Suprapubic skin (tissue), 4 donors: ENCODE measurements at regions not wholly inside any gene's neighbourhood (a gene's known extent, or its start where the extent isn't known, plus 50 kb on each side); places are given as distances from the start of the nearest gene placed in this dataset.

ENCODE experiments used
- DNase-seq, 2 donors: peaks; one replicate each; pipeline ENCODE4 v3.0.0-alpha.2; 2019; ENCODE audit warnings: low spot score in 2 of 2
- H3K27ac ChIP-seq: fragments of 200-600 bp; sonication (generic); one replicate; pipeline ENCODE4 v1.5.1; 2019
- H3K27me3 ChIP-seq: fragments of 200-600 bp; sonication (generic); one replicate; pipeline ENCODE4 v1.5.1; 2019
- H3K36me3 ChIP-seq: fragments of 200-600 bp; sonication (generic); one replicate; pipeline ENCODE4 v1.5.1; 2019
- H3K4me1 ChIP-seq: fragments of 200-600 bp; sonication (generic); one replicate; pipeline ENCODE4 v1.5.1; 2019
- H3K4me3 ChIP-seq: fragments of 200-600 bp; sonication (generic); one replicate; pipeline ENCODE4 v1.5.1; 2019; ENCODE audit warnings: mild to moderate bottlenecking
- H3K9me3 ChIP-seq: fragments of 200-600 bp; sonication (generic); one replicate; pipeline ENCODE4 v1.5.1; 2019
- CTCF ChIP-seq, 2 donors: fragments of 200-600 bp in 1 of 2; fragments of 450-650 bp in 1 of 2; sonication (generic) in 1 of 2; IDR thresholded peaks; one replicate each; pipeline ENCODE4 v1.5.1; 2016 to 2019; ENCODE audit warnings: antibody characterized with exemption in 2 of 2, mild to moderate bottlenecking in 1 of 2, moderate library complexity in 1 of 2
- EP300 ChIP-seq: sonication (generic); formaldehyde crosslinking; IDR thresholded peaks from one replicate; pipeline ENCODE4 v1.6.1; 2017; ENCODE audit warnings: antibody characterized with exemption
- POLR2A ChIP-seq, 2 donors: fragments of 450-650 bp; IDR thresholded peaks; one replicate each; pipeline ENCODE4 v1.6.1; 2017; ENCODE audit warnings: antibody characterized with exemption in 2 of 2, mild to moderate bottlenecking in 2 of 2, moderate library complexity in 2 of 2
- POLR2AphosphoS5 ChIP-seq, 3 donors: sonication (generic); formaldehyde crosslinking; IDR thresholded peaks; one replicate each; pipeline ENCODE4 v1.6.1; 2017; ENCODE audit warnings: antibody characterized with exemption in 3 of 3
- WGBS: methylation state at CpG from one replicate; pipeline ENCODE4 v1.1.5; 2018; 5-methylcytosine and 5-hydroxymethylcytosine counted together

GRCh38 chr3:141431411-141432378 lies 55.1 kb upstream of the RASA2 start:
- no peak for DNase-seq
- TF ChIP-seq POLR2A (IDR thresholded peaks at IDR 0.05), result no peak
- no peak for TF ChIP-seq EP300
- TF ChIP-seq CTCF (IDR thresholded peaks at IDR 0.05), result no peak
- no peak for TF ChIP-seq POLR2AphosphoS5 (IDR thresholded peaks at IDR 0.05)
- H3K27ac ChIP-seq, result peak overlapping the region; percentile 61
- no peak overlapping the region for H3K4me3 ChIP-seq
- WGBS, result 83% methylated on average over 18 of the region's 18 CpGs
- no peaks in the 10 kb centered on the region for H3K27me3 ChIP-seq
- peaks cover 18% of the 10 kb centered on the region for H3K36me3 ChIP-seq
- H3K4me1 ChIP-seq, result peaks cover 27% of the 10 kb centered on the region
- H3K9me3 ChIP-seq, result no peaks in the 10 kb centered on the region

- no peak for TF ChIP-seq CTCF (IDR thresholded peaks at IDR 0.05)
- no peak for TF ChIP-seq EP300
- no peak for TF ChIP-seq POLR2AphosphoS5 (IDR thresholded peaks at IDR 0.05)
- no peak for TF ChIP-seq POLR2A (IDR thresholded peaks at IDR 0.05)
- Histone ChIP-seq H3K27ac (no peak overlapping the region), H3K27me3 (no peaks in the 10 kb centered on the region), H3K4me3 (no peak overlapping the region), H3K4me1 (peaks cover 18% of the 10 kb centered on the region), H3K9me3 (no peaks in the 10 kb centered on the region), H3K36me3 (peaks cover 15% of the 10 kb centered on the region)
- no peak for DNase-seq
- 92% methylated on average over 2 of the region's 2 CpGs for whole genome bisulfite sequencing
These were observed 53.9 kb upstream of the RASA2 start for GRCh38 chr3:141432904-141433303.

GRCh38 chr3:141434255-141434654 lies 52.6 kb upstream of the RASA2 start:
- H3K4me1 ChIP-seq, result peaks cover 18% of the 10 kb centered on the region
- TF ChIP-seq POLR2AphosphoS5 (IDR thresholded peaks at IDR 0.05), result no peak
- WGBS, result 91% methylated on average over 2 of the region's 2 CpGs
- no peak overlapping the region for H3K27ac ChIP-seq
- H3K4me3 ChIP-seq, result no peak overlapping the region
- no peaks in the 10 kb centered on the region for H3K9me3 ChIP-seq
- peaks cover 17% of the 10 kb centered on the region for H3K36me3 ChIP-seq
- no peak for DNase-seq
- H3K27me3 ChIP-seq, result no peaks in the 10 kb centered on the region

- WGBS, result 95% methylated on average over 3 of the region's 3 CpGs
- H3K4me1 ChIP-seq, result peaks cover 23% of the 10 kb centered on the region
- no peaks in the 10 kb centered on the region for H3K27me3 ChIP-seq
These were observed 50.6 kb upstream of the RASA2 start for GRCh38 chr3:141436180-141436579.

More at GRCh38 chr3:141436180-141436579, 50.6 kb upstream of the RASA2 start:
- H3K27ac ChIP-seq, result no peak overlapping the region
- DNase-seq, result no peak
- H3K36me3 ChIP-seq, result peaks cover 12% of the 10 kb centered on the region
- H3K4me3 ChIP-seq, result no peak overlapping the region
- TF ChIP-seq POLR2AphosphoS5 (IDR thresholded peaks at IDR 0.05) (no peak), CTCF (IDR thresholded peaks at IDR 0.05) (no peak), POLR2A (IDR thresholded peaks at IDR 0.05) (no peak), EP300 (no peak)
- H3K9me3 ChIP-seq, result no peaks in the 10 kb centered on the region
